ENCODE measurements at regions not wholly inside any gene's neighbourhood (a gene's known extent, or its start where the extent isn't known, plus 50 kb on each side); places are given as distances from the start of the nearest gene placed in this dataset.

DNA sequence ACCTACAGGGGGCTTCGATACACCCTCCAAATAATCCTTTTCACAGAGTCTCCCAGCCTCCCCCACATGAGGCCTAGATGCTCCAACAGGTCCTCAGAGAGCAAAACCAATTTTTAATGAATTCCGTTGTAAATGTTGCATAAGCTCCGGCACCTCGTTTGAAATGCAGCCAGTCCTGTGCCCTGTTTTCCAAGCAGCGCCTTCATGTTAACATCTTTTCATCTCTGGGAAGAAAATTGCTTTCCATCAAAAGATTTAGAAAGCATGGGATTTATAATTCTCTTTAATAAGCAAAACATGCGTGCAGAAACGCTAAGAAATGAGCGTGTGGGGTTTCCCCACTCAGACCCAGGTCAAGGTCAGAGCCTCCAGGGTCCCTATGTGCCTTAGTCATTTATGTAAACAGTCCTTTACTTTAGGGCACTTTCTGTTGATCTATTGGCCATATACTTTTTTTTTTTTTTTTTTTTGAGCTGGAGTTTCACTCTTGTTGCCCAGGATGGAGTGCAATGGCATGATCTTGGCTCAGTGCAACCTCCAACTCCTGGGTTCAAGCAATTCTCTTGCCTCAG, 177.5 kb upstream of the S1PR3 start:
- H3K4me3 ChIP-seq: no peak overlapping the region
- peak overlapping the region in 1 of 4 donors; percentile 68 for H3K27ac ChIP-seq
- 62 to 80% methylated on average over 8 of the region's 8 CpGs for WGBS, 2 donors
- H3K4me1 ChIP-seq: peaks cover 0 to 17% (median 14%) of the 10 kb centered on the region in 4 donors
- H3K36me3 ChIP-seq: no peaks in the 10 kb centered on the region
- H3K9me3 ChIP-seq: no peaks in the 10 kb centered on the region
- DNase-seq: no peak
- intact Hi-C loops (cut with DNase I): no loop called here
- no peaks in the 10 kb centered on the region for H3K27me3 ChIP-seq
- TF ChIP-seq, protein P1, sequence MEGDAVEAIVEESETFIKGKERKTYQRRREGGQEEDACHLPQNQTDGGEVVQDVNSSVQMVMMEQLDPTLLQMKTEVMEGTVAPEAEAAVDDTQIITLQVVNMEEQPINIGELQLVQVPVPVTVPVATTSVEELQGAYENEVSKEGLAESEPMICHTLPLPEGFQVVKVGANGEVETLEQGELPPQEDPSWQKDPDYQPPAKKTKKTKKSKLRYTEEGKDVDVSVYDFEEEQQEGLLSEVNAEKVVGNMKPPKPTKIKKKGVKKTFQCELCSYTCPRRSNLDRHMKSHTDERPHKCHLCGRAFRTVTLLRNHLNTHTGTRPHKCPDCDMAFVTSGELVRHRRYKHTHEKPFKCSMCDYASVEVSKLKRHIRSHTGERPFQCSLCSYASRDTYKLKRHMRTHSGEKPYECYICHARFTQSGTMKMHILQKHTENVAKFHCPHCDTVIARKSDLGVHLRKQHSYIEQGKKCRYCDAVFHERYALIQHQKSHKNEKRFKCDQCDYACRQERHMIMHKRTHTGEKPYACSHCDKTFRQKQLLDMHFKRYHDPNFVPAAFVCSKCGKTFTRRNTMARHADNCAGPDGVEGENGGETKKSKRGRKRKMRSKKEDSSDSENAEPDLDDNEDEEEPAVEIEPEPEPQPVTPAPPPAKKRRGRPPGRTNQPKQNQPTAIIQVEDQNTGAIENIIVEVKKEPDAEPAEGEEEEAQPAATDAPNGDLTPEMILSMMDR (IDR thresholded peaks at IDR 0.05): no peak
- TF ChIP-seq EP300 (IDR thresholded peaks at IDR 0.05) (no peak), POLR2AphosphoS5 (IDR thresholded peaks at IDR 0.05) (no peak), POLR2A (IDR thresholded peaks at IDR 0.05) (no peak)

GRCh38 chr9:88814577-88814976, 176.7 kb upstream of the S1PR3 start:
- H3K27me3 ChIP-seq: no peaks in the 10 kb centered on the region
- intact Hi-C loops (cut with DNase I): no loop called here
- no peaks in the 10 kb centered on the region for H3K9me3 ChIP-seq
- H3K4me1 ChIP-seq: peaks cover 0 to 17% (median 14%) of the 10 kb centered on the region in 4 donors
- peak in 1 of 4 donors; percentile 20 for TF ChIP-seq POLR2AphosphoS5 (IDR thresholded peaks at IDR 0.05)
- TF ChIP-seq EP300 (IDR thresholded peaks at IDR 0.05): no peak
- no peak for TF ChIP-seq POLR2A (IDR thresholded peaks at IDR 0.05)
- H3K4me3 ChIP-seq: no peak overlapping the region
- no peak for DNase-seq
- H3K36me3 ChIP-seq: no peaks in the 10 kb centered on the region
- WGBS, 2 donors: 45 to 60% methylated on average over 4 of the region's 4 CpGs
- peak overlapping the region in 2 of 4 donors; percentile 7 to 68 for H3K27ac ChIP-seq

GRCh38 chr9:88816141-88816540, 175.1 kb upstream of the S1PR3 start:
- TF ChIP-seq POLR2A (IDR thresholded peaks at IDR 0.05) (no peak), EP300 (IDR thresholded peaks at IDR 0.05) (no peak), POLR2AphosphoS5 (IDR thresholded peaks at IDR 0.05) (no peak)
- TF ChIP-seq, protein P1 (IDR thresholded peaks at IDR 0.05): no peak
- Histone ChIP-seq H3K27me3 (no peaks in the 10 kb centered on the region), H3K36me3 (no peaks in the 10 kb centered on the region), H3K9me3 (no peaks in the 10 kb centered on the region), H3K4me3 (no peak overlapping the region), H3K27ac (no peak overlapping the region), H3K4me1 (peaks cover 0 to 15% (median 11%) of the 10 kb centered on the region in 4 donors)
- WGBS, 2 donors: 80 to 90% methylated on average over 9 of the region's 9 CpGs
- DNase-seq: no peak
- intact Hi-C loops (cut with DNase I): no loop called here

DNA sequence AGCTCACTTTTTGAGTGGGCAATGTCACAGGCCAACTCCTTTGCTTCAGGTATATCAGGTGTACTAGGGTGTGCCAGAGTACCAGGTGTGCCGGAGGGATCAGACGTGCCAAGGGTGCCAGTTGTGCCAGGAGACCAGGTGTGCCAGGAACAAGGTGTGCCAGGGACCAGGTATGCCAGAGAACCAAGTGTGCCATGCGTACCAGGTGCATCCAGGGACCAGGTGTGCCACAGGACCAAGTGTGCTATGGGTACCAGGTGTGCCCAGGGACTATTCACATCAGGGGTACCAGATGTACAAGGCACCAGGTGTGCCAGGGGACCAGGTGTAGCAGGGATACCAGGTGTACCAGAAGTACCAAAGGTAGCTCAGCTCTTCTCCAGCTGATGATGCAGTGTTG, 174.7 kb upstream of the S1PR3 start:
- H3K4me3 ChIP-seq: no peak overlapping the region
- TF ChIP-seq, protein P1 (IDR thresholded peaks at IDR 0.05): no peak
- no peak for TF ChIP-seq EP300 (IDR thresholded peaks at IDR 0.05)
- no peak for TF ChIP-seq POLR2AphosphoS5 (IDR thresholded peaks at IDR 0.05)
- TF ChIP-seq POLR2A (IDR thresholded peaks at IDR 0.05): no peak
- H3K4me1 ChIP-seq: peaks cover 0 to 15% (median 11%) of the 10 kb centered on the region in 4 donors
- peaks cover 0 to 2% (median under 1%) of the 10 kb centered on the region in 4 donors for H3K9me3 ChIP-seq
- no peak for DNase-seq
- H3K27me3 ChIP-seq: no peaks in the 10 kb centered on the region
- no peaks in the 10 kb centered on the region for H3K36me3 ChIP-seq
- no peak overlapping the region for H3K27ac ChIP-seq
- WGBS, 2 donors: 61 to 84% methylated on average over 3 of the region's 3 CpGs
- intact Hi-C loops (cut with DNase I): no loop called here

GRCh38 chr9:88817628-88818027, 173.6 kb upstream of the S1PR3 start:
- intact Hi-C loops (cut with DNase I): no loop called here
- DNase-seq: no peak

More at GRCh38 chr9:88817628-88818027, 173.6 kb upstream of the S1PR3 start:
- Histone ChIP-seq H3K36me3 (no peaks in the 10 kb centered on the region), H3K27ac (no peak overlapping the region), H3K4me3 (no peak overlapping the region), H3K9me3 (peaks cover 0 to 2% (median under 1%) of the 10 kb centered on the region in 4 donors), H3K27me3 (no peaks in the 10 kb centered on the region), H3K4me1 (peaks cover 0 to 15% (median 11%) of the 10 kb centered on the region in 4 donors)
- TF ChIP-seq POLR2A (IDR thresholded peaks at IDR 0.05): no peak
- TF ChIP-seq, protein P1 (IDR thresholded peaks at IDR 0.05): no peak
- no peak for TF ChIP-seq EP300 (IDR thresholded peaks at IDR 0.05)
- TF ChIP-seq POLR2AphosphoS5 (IDR thresholded peaks at IDR 0.05): no peak
- WGBS, 2 donors: 79 to 80% methylated on average over 7 of the region's 7 CpGs
